T-helper 2 cell treated with Interferon-gamma antibody and Interleukin-4, amounts not matched to agents 100 ng/mL and 5 ng/mL, for 36 hours (primary cell): ENCODE measurements at regions not wholly inside any gene's neighbourhood (a gene's known extent, or its start where the extent isn't known, plus 50 kb on each side); places are given as distances from the start of the nearest gene placed in this dataset.

Experiments
- intact Hi-C: fragments of 100-400 bp; cut with micrococcal nuclease; formaldehyde crosslinking; loops from one replicate; pipeline ENCODE4 v1.15.1; 2023

DNA sequence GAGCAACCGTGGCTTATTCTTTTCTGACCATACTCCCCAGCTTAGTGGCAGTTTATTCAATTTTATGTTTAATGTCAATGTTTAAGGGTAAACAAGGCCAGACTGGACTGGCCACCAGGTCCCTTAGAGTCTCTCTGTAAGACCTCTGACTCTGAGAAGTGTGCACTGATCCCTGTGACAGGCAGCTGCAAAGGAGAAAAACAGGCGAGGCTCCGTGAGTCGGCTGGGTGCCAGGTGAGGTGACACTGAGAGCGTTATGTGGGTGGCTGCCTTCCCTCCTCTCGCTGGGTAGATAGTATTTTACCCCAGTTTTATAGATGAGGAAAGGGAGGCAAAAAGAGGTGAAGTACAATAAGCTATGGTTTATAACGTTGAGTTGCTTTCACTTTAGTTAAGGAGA, 139.4 kb upstream of the HDAC4 start:
- intact Hi-C loops, result no loop called here

DNA sequence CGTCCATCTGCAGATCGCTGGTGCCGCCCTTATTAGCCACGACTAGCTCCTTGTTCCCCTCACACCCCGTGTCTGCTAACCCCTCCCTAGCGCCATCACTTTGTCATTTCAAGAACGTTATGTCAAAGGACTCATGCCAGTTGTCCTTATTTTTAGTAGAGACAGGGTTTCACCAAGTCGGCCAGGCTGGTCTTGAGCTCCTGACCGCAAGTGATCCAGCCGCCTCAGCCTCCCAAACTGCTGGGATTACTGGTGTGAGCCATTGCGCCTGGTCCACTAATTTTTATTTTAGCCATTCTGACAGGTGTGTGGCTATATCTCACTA, 138.9 kb upstream of the HDAC4 start:
- intact Hi-C loops, result no loop called here

DNA sequence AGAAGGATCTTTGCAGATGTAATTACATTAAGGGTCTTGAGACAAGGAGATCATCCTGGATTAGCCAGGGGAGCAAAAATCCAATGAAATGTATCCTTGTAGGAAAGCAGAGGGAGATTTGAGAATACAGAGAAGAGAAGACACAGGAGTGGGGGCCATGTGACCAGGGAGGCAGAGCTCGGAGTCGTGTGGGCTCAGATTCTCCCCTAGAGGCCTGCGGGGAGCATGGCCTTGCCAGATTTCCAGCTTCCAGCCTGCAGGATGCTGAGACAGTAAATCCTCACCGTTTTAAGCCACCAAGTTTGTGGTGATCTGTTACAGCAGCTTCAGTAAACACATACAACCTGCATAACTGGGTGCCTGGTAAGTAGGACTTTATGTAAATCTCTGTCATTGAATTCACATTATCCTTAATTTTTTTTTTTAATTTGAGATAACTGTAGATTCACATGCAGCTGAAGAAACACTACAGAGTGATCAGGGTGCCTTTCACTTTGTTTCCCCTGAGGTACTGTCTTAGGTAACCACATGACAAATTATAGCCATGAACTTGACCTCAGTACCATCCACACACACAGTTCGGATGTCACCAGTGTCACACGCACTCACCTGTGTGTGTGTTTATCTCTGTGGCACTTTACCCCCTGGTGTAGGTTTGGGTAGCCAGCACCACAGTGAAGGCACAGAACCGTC, 138.4 kb upstream of the HDAC4 start:
- intact Hi-C loops, result no loop called here

DNA sequence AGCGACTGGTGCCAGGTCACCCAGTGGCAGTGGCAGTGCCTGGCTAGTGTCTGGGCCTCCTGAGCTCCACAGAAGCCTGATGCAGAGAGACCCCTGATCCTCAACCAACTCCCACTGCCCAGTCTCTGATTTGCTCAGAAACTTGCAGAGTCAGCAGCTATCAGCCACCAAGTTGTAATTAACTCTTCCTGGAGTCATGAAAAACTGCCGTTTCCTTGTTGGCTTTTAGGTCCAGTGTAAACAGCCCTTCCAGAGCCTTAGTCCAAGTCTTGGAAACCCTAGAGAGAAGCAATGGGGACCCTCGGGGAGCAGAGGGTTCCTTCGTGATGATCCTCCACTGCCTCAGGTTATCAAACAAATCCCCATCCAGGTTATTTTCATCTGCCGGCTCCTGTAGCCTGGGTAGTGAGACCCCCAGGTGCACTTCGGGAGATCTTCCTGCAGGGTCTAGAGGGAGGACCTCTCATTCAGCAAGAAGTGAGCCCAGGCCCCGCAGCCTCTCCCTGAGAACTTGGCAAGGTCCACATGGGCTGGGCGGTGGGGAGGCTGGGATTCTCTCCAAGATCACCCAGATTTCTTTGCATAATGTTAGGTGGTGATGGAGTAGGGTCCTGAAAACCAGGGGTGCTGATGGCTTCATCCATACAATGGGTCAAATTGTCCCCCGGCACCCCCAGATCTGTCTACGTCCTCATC, 137.7 kb upstream of the HDAC4 start:
- intact Hi-C loops, result no loop called here

- intact Hi-C loops, result no loop called here
These were observed 137.0 kb upstream of the HDAC4 start for GRCh38 chr2:239537633-239538356.

- intact Hi-C loops, result no loop called here
These were observed 135.4 kb upstream of the HDAC4 start for GRCh38 chr2:239536186-239536585.

GRCh38 chr2:239535413-239536144, 134.8 kb upstream of the HDAC4 start:
- intact Hi-C loops, result no loop called here

DNA sequence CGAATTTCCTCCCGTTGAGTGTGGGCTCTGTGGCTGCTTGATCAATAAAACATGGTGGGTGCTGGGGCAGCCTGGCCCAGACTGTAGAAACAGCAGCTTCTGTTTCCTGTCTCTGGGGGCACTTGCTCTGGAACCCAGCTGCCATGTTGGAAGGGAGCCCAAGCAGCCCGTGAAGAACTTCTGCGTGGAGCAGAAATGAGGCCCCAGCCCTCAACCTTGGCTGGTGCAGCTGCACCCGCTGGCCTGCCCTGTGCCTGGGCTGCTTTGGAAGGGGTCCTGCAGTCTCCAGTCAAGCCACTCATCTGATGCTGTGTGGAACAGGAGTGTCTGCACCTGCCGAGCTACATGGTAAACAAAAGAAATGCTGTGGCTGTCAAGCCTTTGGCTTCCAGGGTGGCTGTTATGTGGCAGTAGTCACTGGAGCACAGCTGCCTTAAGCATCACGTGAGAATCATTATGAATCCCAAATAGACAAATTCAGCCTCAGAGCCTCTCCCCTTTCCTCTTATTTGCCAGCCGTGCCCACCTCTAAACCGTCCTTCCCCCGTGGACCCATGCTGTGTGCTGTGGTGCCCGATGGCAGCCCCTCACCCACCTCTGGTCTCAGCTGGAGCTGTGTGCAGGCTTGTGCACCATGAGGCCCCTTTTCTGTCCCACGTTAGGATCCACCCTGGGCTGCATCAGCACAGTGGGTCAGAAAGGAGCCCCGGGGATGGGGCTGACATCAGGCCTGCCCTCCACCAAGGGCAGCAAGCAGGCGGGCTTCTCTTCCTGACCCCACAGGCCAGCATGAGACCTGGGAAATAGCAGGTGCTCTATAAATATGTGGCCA, 134.0 kb upstream of the HDAC4 start:
- intact Hi-C loops, result no loop called here

- intact Hi-C loops, result no loop called here
These were observed 132.9 kb upstream of the HDAC4 start for GRCh38 chr2:239533569-239534316.

- intact Hi-C loops, result no loop called here
These were observed 132.0 kb upstream of the HDAC4 start for GRCh38 chr2:239532859-239533258.

GRCh38 chr2:239532250-239532649, 131.4 kb upstream of the HDAC4 start:
- intact Hi-C loops, result no loop called here

DNA sequence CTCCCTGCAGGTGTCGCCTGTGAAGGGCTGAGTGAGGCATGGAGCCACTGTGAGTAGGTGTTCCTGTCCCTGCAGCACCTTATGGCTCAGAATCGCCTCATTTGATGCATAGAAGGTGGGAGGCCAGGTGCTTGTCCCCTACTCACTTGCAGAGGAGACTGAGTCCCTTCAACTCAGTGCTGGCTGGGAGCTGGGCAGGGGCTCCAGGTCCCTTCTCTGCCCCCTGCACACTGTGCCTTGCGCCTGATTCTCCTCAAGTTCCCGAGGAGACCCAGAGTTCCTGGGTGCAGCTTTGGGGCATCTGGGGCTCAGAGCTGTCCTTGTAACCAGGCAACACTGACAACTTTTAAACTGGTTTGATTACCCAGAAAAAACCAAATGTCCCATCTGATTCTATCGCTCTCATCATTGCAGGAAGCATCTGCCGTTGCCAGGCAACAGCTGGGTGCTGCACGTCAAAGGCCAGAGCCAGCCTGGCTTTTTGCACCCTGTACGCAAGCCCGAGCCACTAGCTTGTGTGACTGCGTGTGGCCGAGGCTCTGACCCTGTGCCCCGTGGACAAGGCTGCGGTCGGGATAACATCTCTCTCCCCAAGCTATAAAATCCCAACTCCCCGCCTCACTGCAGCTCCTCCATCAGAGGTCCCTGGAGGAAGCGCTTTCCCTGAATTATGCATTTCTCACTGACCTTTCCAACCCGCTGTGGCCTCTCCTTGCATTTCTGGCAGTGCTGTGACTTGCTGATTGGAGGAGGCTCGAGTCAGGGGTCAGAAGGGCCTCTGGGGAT, 130.8 kb upstream of the HDAC4 start:
- intact Hi-C loops, result no loop called here

DNA sequence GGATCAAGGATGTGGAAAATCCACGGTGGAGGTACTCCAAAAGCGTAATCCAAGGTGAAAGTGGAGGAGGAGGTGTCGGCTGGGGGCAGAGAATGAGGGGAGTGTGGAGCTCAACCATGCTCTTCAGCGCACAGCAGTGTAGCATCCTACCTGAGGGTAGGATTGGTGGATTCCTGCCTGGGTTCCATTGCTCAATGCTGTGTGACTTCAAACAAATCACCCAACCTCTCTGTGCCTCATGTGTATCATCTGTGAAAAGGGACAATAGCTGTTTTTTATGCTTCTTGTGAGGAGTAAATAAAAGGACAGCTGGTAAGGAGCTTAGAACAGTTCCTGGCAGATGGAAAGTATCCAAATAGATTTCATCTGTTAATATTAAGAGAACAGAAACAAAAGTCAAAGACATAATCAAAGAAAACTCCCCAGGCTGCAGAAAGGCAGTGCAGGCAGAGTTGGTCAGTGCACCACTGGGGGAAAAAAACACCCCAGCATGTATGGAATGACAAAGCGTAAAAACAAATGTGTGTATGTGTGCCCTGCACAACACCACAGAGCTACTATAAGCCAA, 130.0 kb upstream of the HDAC4 start:
- intact Hi-C loops, result no loop called here

DNA sequence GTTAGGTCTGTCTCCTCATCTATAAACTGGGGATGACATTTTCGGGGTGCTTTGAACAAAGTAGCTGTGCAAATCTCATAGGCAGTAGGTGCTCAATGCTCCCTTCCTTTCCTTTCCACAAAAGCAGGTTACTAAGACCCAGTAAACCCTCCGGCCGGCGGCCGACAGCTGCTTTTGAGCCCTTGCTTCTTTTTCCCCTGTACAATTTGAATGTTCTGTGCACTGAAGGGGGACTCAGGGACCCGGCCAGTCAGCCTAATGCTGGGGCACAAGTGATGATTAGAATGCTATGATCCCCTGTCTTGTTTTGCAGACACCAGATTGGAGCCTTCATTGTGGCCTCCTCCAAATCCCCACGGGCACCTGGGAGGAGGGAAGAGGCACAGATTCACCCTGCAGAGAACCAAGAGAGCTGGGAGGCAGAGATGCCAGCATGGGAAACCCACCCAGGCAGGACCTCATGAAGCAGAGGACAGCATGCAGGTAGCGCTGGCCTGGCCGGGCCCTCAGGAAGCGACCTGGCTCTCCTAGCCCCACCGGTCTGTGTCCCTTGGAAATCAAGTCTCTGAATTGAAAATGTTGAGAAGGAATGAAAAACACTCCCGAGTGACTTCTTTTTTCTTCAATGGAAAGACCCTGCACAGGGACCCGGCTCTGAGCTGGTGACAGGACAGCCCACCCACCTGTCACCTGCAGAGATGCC, 128.6 kb upstream of the HDAC4 start:
- intact Hi-C loops, result no loop called here

- intact Hi-C loops, result no loop called here
These were observed 128.1 kb upstream of the HDAC4 start for GRCh38 chr2:239528883-239529282.

- intact Hi-C loops, result no loop called here
These were observed 127.3 kb upstream of the HDAC4 start for GRCh38 chr2:239528146-239528545.

DNA sequence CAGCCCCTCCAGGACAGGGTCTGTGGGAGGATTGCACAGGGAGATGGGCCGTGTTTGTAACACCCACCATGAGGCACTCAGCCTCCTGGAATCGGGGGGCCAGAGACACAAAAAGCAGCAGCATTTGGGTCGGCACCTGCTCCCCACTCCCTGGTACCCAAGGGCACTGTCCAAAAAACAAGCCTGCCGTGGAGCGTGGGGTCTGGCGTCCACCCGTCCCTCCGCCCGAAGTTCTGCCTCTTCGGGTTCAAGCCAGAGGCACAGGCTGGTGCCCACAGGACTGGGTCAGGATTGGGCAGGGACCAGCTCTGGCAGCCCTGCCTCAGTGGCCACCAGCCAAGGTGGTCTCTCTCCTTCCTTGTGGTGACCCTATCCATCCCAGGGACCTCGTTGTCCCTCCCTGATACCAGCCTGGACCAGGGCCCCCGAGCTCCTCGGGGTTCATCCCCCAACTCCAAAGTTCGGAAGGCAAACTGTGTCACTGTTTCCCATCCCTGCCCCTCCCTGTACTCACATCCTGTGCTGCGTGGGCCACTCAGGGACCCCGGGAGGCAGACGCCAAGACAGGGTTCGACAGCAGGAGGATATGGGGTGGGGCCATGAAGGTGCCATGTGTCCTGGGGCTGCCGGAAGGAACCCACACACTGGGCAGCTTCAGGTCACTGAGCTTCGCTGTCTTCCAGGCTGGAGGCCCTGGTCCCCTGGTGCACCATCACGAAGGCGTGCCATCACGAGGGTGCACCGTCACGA, 126.0 kb upstream of the HDAC4 start:
- intact Hi-C loops, result no loop called here

GRCh38 chr2:239526038-239526437, 125.2 kb upstream of the HDAC4 start:
- intact Hi-C loops, result no loop called here
